CD8-positive, alpha-beta memory T cell (primary cell): ENCODE measurements at regions not wholly inside any gene's neighbourhood (a gene's known extent, or its start where the extent isn't known, plus 50 kb on each side); places are given as distances from the start of the nearest gene placed in this dataset.

Experiments used
- CTCF ChIA-PET: fragments of 350-600 bp; sonication (Branson Sonifier 250); formaldehyde crosslinking; loops from one replicate; lab custom pipeline; 2021; ENCODE audit warnings: antibody characterized with exemption; lab: Charles Lee
- POLR2A ChIA-PET: fragments of 350-600 bp; sonication (Branson Sonifier 250); formaldehyde crosslinking; loops from one replicate; lab custom pipeline; 2021; ENCODE audit warnings: antibody characterized with exemption; lab: Charles Lee
- DNase-seq, 5 donors: peaks; one replicate each; pipeline versions ENCODE4 v3.0.0 to v3.0.0-alpha.2; 2020 to 2022; ENCODE audit warnings: mixed read lengths in 1 of 5
- H3K27ac ChIP-seq: one replicate; pipeline ENCODE4 v1.7.0; 2013; ENCODE audit warnings: low read depth, mild to moderate bottlenecking, low read length, moderate library complexity
- H3K27me3 ChIP-seq: 2 replicates; pipeline ENCODE4 v1.7.0; 2013; ENCODE audit warnings: low read length, mild to moderate bottlenecking; ENCODE audit not compliant: insufficient read depth, poor library complexity, severe bottlenecking
- H3K36me3 ChIP-seq: 2 replicates; pipeline ENCODE4 v1.7.0; 2013; ENCODE audit warnings: mild to moderate bottlenecking, low read length, moderate library complexity; ENCODE audit not compliant: insufficient read depth
- H3K4me1 ChIP-seq: 2 replicates; pipeline ENCODE4 v1.7.0; 2013; ENCODE audit warnings: mild to moderate bottlenecking, low read length, moderate library complexity; ENCODE audit not compliant: insufficient read depth
- H3K4me3 ChIP-seq: 2 replicates; pipeline ENCODE4 v1.7.0; 2013; ENCODE audit warnings: mild to moderate bottlenecking, low read length
- H3K9me3 ChIP-seq: 2 replicates; pipeline ENCODE4 v1.7.0; 2013; ENCODE audit warnings: mild to moderate bottlenecking, low read length
- H3K27ac Mint-ChIP-seq, 8 donors: one replicate each; pipeline ENCODE4 v1.8.0; 2020 to 2021; ENCODE audit warnings: mixed read lengths in 8 of 8, mild to moderate bottlenecking in 6 of 8, inconsistent platforms in 3 of 8, moderate library complexity in 3 of 8
- H3K27me3 Mint-ChIP-seq, 2 donors: one replicate each; pipeline ENCODE4 v1.8.0; 2020 to 2021; ENCODE audit warnings: mixed read lengths in 2 of 2, mild to moderate bottlenecking in 1 of 2, moderate library complexity in 1 of 2
- H3K36me3 Mint-ChIP-seq, 3 donors: one replicate each; pipeline ENCODE4 v1.8.0; 2020 to 2021; ENCODE audit warnings: mixed read lengths in 3 of 3, inconsistent platforms in 1 of 3, mild to moderate bottlenecking in 1 of 3
- H3K4me1 Mint-ChIP-seq, 3 donors: one replicate each; pipeline ENCODE4 v1.8.0; 2020 to 2021; ENCODE audit warnings: mixed read lengths in 3 of 3, inconsistent platforms in 1 of 3, mild to moderate bottlenecking in 1 of 3
- H3K4me3 Mint-ChIP-seq, 7 donors: one replicate each; pipeline ENCODE4 v1.8.0; 2020 to 2021; ENCODE audit warnings: mixed read lengths in 7 of 7, mild to moderate bottlenecking in 6 of 7, moderate library complexity in 4 of 7, inconsistent platforms in 2 of 7
- H3K9me3 Mint-ChIP-seq, 5 donors: one replicate each; pipeline ENCODE4 v1.8.0; 2020 to 2022; ENCODE audit warnings: mixed read lengths in 5 of 5, mild to moderate bottlenecking in 3 of 5, moderate library complexity in 2 of 5, inconsistent platforms in 1 of 5

DNA sequence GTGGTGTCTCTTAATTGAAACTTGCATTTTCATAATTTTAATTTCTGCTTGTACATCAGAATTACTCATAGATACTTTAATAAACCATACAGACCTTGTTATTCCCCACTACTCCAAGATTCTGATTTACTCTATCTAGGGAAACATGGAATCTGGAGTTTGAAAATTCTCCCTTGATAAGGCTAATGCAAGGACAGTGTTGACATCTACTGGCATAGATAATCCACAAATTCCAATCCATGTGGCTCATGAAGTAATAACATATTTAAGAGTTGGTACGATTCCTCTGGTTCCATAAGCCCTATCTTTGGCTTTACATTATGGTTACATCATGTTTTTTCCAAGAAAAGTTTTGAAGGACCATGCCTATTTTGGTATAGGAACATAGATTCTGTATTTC, 759.2 kb downstream of the TLR4 start:
- H3K27ac ChIP-seq, result no peak overlapping the region
- peaks cover 0 to 7% (median 0%) of the 10 kb centered on the region in 5 donors for H3K9me3 Mint-ChIP-seq

DNA sequence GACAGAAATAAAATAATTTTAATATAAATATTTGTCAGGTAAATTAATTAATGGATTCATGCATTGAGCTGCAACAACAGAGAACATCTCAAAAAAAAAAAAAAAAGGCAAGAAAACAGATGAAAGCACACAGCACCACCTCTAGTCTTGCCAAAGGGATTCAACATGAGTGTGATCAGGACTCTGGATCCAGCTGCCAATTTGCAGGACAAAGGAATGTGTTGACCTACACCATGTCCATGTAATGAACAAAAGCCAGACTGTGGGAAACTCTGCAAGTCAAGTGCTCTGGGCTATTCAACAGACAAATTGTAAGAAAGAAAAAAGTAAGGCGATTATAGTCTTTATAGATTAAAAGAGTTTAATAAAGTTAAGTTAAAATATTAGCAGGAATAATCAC, 769.3 kb downstream of the TLR4 start:
- Mint-ChIP-seq H3K36me3 (no peaks in the 10 kb centered on the region), H3K9me3 (peaks cover 0 to 7% (median 4%) of the 10 kb centered on the region in 5 donors), H3K27me3 (no peaks in the 10 kb centered on the region), H3K4me1 (no peaks in the 10 kb centered on the region), H3K27ac (no peak overlapping the region), H3K4me3 (no peak overlapping the region)
- Histone ChIP-seq H3K27me3 (no peaks in the 10 kb centered on the region), H3K4me3 (no peak overlapping the region), H3K4me1 (no peaks in the 10 kb centered on the region), H3K9me3 (no peaks in the 10 kb centered on the region), H3K27ac (no peak overlapping the region), H3K36me3 (no peaks in the 10 kb centered on the region)
- ChIA-PET POLR2A (no interaction called here), CTCF (no interaction called here)
- no peak for DNase-seq

More for the DNA sequence above, 759.2 kb downstream of the TLR4 start:
- CTCF ChIA-PET, result no interaction called here
- Histone ChIP-seq H3K36me3 (no peaks in the 10 kb centered on the region), H3K4me1 (no peaks in the 10 kb centered on the region), H3K27me3 (no peaks in the 10 kb centered on the region), H3K4me3 (no peak overlapping the region), H3K9me3 (no peaks in the 10 kb centered on the region)
- Mint-ChIP-seq H3K4me3 (no peak overlapping the region), H3K27ac (no peak overlapping the region), H3K4me1 (no peaks in the 10 kb centered on the region), H3K36me3 (no peaks in the 10 kb centered on the region), H3K27me3 (no peaks in the 10 kb centered on the region)
- no peak for DNase-seq
- POLR2A ChIA-PET, result no interaction called here

DNA sequence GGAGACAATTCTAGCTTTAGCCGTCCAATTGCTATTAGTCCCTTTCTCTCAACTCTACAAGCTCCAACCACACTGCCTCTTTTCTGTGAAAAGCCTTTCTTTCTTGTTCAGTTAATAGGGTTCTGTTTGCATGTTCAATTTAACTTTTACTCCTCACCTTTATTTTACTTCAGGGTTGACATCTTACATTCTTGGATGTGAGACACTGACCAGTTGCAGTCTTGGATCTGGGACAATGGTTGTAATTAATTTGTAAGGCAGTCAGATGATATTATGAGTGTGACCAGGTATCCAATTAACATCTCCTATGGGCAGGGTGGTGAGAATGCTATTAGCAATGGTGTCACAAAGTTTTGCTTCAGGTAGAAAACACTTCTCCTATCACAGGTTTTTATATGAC, 774.5 kb downstream of the TLR4 start:
- H3K36me3 Mint-ChIP-seq, result no peaks in the 10 kb centered on the region
- CTCF ChIA-PET, result no interaction called here

DNA sequence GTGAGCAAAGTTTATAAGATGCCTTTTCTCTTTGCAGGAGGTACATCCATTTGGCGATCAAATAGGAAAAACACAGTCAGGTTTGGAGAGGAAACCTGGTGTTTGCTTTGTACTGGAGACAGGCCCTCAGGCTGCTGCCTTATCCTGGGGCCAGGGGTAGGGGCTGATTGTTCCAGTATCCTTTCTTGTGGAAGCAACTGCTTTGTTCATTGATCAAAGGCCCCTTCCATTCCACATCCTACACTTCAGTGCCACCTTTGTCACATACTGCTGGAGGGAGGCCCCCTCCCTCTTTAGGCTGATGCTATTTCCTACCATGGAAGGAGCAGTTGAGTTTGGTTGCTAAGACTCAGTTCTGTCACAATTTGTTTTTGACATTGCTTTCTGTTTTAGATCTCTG, 778.1 kb downstream of the TLR4 start:
- no peak for DNase-seq
- Histone ChIP-seq H3K27me3 (no peaks in the 10 kb centered on the region), H3K27ac (no peak overlapping the region), H3K36me3 (no peaks in the 10 kb centered on the region), H3K9me3 (no peaks in the 10 kb centered on the region), H3K4me3 (no peak overlapping the region), H3K4me1 (no peaks in the 10 kb centered on the region)
- CTCF ChIA-PET, result no interaction called here
- no peak overlapping the region for H3K27ac Mint-ChIP-seq
- POLR2A ChIA-PET, result no interaction called here
- H3K4me1 Mint-ChIP-seq, result no peaks in the 10 kb centered on the region
- H3K27me3 Mint-ChIP-seq, result no peaks in the 10 kb centered on the region
- peaks cover 0 to 20% (median 6%) of the 10 kb centered on the region in 5 donors for H3K9me3 Mint-ChIP-seq
- no peak overlapping the region for H3K4me3 Mint-ChIP-seq
- no peaks in the 10 kb centered on the region for H3K36me3 Mint-ChIP-seq

More for the DNA sequence above, 774.5 kb downstream of the TLR4 start:
- no peak for DNase-seq
- H3K27ac Mint-ChIP-seq, result no peak overlapping the region
- Histone ChIP-seq H3K4me3 (no peak overlapping the region), H3K9me3 (no peaks in the 10 kb centered on the region), H3K36me3 (no peaks in the 10 kb centered on the region), H3K4me1 (no peaks in the 10 kb centered on the region), H3K27me3 (no peaks in the 10 kb centered on the region), H3K27ac (no peak overlapping the region)
- H3K27me3 Mint-ChIP-seq, result no peaks in the 10 kb centered on the region
- peaks cover 0 to 20% (median 4%) of the 10 kb centered on the region in 5 donors for H3K9me3 Mint-ChIP-seq
- H3K4me1 Mint-ChIP-seq, result no peaks in the 10 kb centered on the region
- POLR2A ChIA-PET, result no interaction called here
- H3K4me3 Mint-ChIP-seq, result no peak overlapping the region

DNA sequence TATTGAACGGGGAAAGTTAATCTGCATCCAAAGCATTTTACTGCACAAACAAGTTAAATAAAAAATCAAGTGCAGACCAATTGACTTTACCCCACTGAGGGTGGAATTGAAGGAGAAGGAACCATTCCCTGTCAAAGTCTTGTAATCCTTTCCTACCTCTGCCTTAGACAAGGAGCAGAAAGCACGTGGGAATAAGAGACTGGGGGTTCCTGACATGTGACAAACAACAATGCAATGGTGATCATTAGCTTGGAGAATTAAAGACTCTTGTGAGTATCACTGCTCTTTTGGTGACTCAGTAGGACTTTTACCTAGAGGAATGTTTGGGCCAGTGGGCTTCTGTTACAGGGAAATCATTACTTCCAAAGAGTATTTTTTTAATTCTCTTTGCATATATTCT, 779.5 kb downstream of the TLR4 start:
- no peaks in the 10 kb centered on the region for H3K9me3 ChIP-seq
- POLR2A ChIA-PET, result no interaction called here
- no peak overlapping the region for H3K4me3 Mint-ChIP-seq
- CTCF ChIA-PET, result no interaction called here
- H3K27ac ChIP-seq, result no peak overlapping the region
- H3K4me3 ChIP-seq, result no peak overlapping the region
- no peak for DNase-seq
- H3K36me3 ChIP-seq, result no peaks in the 10 kb centered on the region
- no peaks in the 10 kb centered on the region for H3K4me1 ChIP-seq
- H3K27ac Mint-ChIP-seq, result no peak overlapping the region
- no peaks in the 10 kb centered on the region for H3K4me1 Mint-ChIP-seq
- H3K27me3 ChIP-seq, result no peaks in the 10 kb centered on the region
- H3K9me3 Mint-ChIP-seq, result peaks cover 0 to 20% (median 5%) of the 10 kb centered on the region in 5 donors
- H3K27me3 Mint-ChIP-seq, result no peaks in the 10 kb centered on the region
- H3K36me3 Mint-ChIP-seq, result no peaks in the 10 kb centered on the region

DNA sequence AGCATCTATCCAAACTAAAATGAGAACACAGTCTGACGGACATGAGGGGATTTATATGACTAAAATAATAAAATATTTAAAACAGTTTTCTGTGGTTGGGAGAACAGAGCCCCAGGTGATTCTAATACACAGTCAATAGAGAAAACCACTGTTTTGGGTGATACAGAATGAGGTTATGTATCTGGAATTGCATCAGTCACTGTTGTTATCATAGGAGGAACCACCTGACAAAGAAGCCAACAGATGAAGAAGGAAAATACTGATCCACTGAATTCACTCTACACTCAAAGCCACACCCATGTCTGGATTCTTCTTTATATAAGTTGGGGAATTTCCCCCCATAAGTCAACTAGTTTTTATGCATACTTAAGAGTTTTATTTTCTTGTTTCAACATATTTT, 799.0 kb downstream of the TLR4 start:
- Histone ChIP-seq H3K36me3 (no peaks in the 10 kb centered on the region), H3K27me3 (no peaks in the 10 kb centered on the region), H3K27ac (no peak overlapping the region), H3K9me3 (no peaks in the 10 kb centered on the region), H3K4me1 (no peaks in the 10 kb centered on the region), H3K4me3 (no peak overlapping the region)
- Mint-ChIP-seq H3K36me3 (peaks cover 0 to 1% (median 0%) of the 10 kb centered on the region in 3 donors), H3K27me3 (peaks cover 0 to 4% of the 10 kb centered on the region in 2 donors), H3K4me3 (no peak overlapping the region), H3K9me3 (peaks cover 4 to 16% (median 7%) of the 10 kb centered on the region in 5 donors), H3K27ac (no peak overlapping the region), H3K4me1 (no peaks in the 10 kb centered on the region)
- DNase-seq, result no peak
- ChIA-PET POLR2A (no interaction called here), CTCF (no interaction called here)

DNA sequence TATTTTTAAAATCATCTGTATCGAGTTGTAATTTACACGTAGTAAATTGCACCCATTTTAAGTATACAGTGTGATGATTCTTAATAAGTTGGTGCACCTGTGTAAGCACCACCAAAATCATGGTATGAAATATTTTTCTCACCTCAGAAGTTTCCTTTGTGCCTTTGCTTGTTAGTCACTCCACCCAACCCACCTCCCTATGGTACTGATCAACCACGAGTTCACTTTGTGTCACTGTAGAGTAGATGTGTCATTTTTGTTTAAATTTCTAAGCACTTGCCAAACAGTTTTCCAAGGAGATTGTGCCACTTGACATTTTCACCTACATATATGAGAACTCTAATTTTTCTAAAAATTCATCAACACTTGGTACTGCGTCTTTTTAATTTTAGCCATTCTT, 806.5 kb downstream of the TLR4 start:
- Histone ChIP-seq H3K27me3 (no peaks in the 10 kb centered on the region), H3K27ac (no peak overlapping the region), H3K9me3 (no peaks in the 10 kb centered on the region), H3K36me3 (no peaks in the 10 kb centered on the region), H3K4me3 (no peak overlapping the region), H3K4me1 (no peaks in the 10 kb centered on the region)
- POLR2A ChIA-PET, result no interaction called here
- peaks cover 0 to 1% of the 10 kb centered on the region in 2 donors for H3K27me3 Mint-ChIP-seq
- H3K27ac Mint-ChIP-seq, result no peak overlapping the region
- no peaks in the 10 kb centered on the region for H3K4me1 Mint-ChIP-seq
- CTCF ChIA-PET, result no interaction called here
- H3K36me3 Mint-ChIP-seq, result no peaks in the 10 kb centered on the region
- peaks cover 0 to 12% (median 5%) of the 10 kb centered on the region in 5 donors for H3K9me3 Mint-ChIP-seq
- DNase-seq, result no peak
- no peak overlapping the region for H3K4me3 Mint-ChIP-seq

DNA sequence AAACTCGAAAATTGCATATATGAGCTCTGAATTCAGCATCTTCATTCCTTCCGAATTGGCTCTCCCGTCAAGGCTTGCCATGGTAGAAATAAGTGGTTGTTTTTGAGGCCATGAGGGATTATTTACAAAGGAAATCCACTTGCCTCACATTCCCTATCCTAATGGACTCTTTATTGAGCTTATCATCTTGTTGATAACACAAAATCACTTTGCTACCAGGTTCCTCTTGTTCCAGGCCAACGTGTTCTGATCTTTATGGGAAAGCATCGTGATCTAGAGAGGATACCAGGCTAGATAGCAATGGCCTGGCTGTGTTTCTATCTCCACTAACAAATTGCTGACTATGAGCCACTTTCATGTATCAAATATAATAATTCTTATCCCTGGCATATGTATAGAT, 811.7 kb downstream of the TLR4 start:
- Mint-ChIP-seq H3K9me3 (peaks cover 0 to 4% (median 2%) of the 10 kb centered on the region in 5 donors), H3K27ac (no peak overlapping the region), H3K27me3 (peaks cover 0 to 1% of the 10 kb centered on the region in 2 donors), H3K36me3 (no peaks in the 10 kb centered on the region), H3K4me1 (no peaks in the 10 kb centered on the region), H3K4me3 (no peak overlapping the region)
- H3K27ac ChIP-seq, result no peak overlapping the region
- ChIA-PET POLR2A (no interaction called here), CTCF (no interaction called here)
- no peak overlapping the region for H3K4me3 ChIP-seq
- DNase-seq, result no peak
- no peaks in the 10 kb centered on the region for H3K9me3 ChIP-seq
- no peaks in the 10 kb centered on the region for H3K4me1 ChIP-seq
- H3K27me3 ChIP-seq, result no peaks in the 10 kb centered on the region
- no peaks in the 10 kb centered on the region for H3K36me3 ChIP-seq

DNA sequence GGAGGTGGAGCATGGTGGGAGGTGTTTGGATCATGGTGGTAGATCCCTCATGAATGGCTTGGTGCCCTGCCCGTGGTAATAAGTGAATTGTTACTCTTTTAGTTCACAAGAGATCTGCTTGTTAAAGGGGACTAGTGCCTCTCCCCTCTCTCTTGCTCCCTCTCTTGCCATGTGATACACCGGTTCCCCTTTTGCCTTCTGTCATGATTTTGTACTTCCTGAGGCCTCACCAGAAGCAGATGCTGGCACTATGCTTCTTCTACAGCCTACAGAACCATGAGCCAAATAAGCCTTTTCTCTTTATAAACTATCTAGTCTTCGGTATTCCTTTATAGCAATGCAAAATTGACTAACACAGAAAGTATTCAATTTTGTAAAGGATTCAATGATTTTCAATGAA, 817.1 kb downstream of the TLR4 start:
- Histone ChIP-seq H3K36me3 (no peaks in the 10 kb centered on the region), H3K27ac (no peak overlapping the region), H3K4me3 (no peak overlapping the region), H3K4me1 (no peaks in the 10 kb centered on the region), H3K9me3 (no peaks in the 10 kb centered on the region), H3K27me3 (no peaks in the 10 kb centered on the region)
- peaks cover 0 to 9% (median 2%) of the 10 kb centered on the region in 5 donors for H3K9me3 Mint-ChIP-seq
- H3K27ac Mint-ChIP-seq, result no peak overlapping the region
- POLR2A ChIA-PET, result no interaction called here
- no peaks in the 10 kb centered on the region for H3K27me3 Mint-ChIP-seq
- H3K4me1 Mint-ChIP-seq, result no peaks in the 10 kb centered on the region
- DNase-seq, result no peak
- no peaks in the 10 kb centered on the region for H3K36me3 Mint-ChIP-seq
- CTCF ChIA-PET, result no interaction called here
- H3K4me3 Mint-ChIP-seq, result no peak overlapping the region
